SK-N-SH treated with all-trans-retinoic acid at 6 μM for 48 hours (cell line): ENCODE measurements at regions not wholly inside any gene's neighbourhood (a gene's known extent, or its start where the extent isn't known, plus 50 kb on each side); places are given as distances from the start of the nearest gene placed in this dataset.

Experiments
- ATAC-seq: fragments of 200-7000 bp; cut with Tn5 transposase; 3 replicates; pipeline ENCODE4 v1.9.1; 2020; ENCODE audit warnings: mild to moderate bottlenecking, moderate library complexity
- BACH2 ChIP-seq: fragments of 250-450 bp; sonication (Bioruptor Pico); IDR thresholded peaks from 2 replicates; pipeline ENCODE4 v1.9.0; 2021; ENCODE audit warnings: mild to moderate bottlenecking, borderline replicate concordance
- CSDC2 ChIP-seq: fragments of 250-450 bp; sonication (Bioruptor Pico); IDR thresholded peaks from 2 replicates; pipeline ENCODE4 v1.5.0; 2020; ENCODE audit warnings: mild to moderate bottlenecking, moderate library complexity
- ESRRG ChIP-seq: fragments of 250-450 bp; sonication (Bioruptor Pico); IDR thresholded peaks from 2 replicates; pipeline ENCODE4 v1.6.1; 2021; ENCODE audit warnings: mild to moderate bottlenecking
- GLIS3 ChIP-seq: fragments of 250-450 bp; sonication (Bioruptor Pico); IDR thresholded peaks from 2 replicates; pipeline ENCODE4 v1.5.0; 2020; ENCODE audit warnings: mild to moderate bottlenecking, moderate library complexity
- ISL1 ChIP-seq: fragments of 250-450 bp; sonication (Bioruptor Pico); IDR thresholded peaks from 2 replicates; pipeline ENCODE4 v2.1.2; 2022; ENCODE audit warnings: mild to moderate bottlenecking, moderate library complexity
- OSR1 ChIP-seq: fragments of 250-450 bp; sonication (Bioruptor Pico); IDR thresholded peaks from 2 replicates; pipeline ENCODE4 v1.8.0; 2022; ENCODE audit warnings: moderate library complexity, mild to moderate bottlenecking, inconsistent platforms
- RARB ChIP-seq: fragments of 250-450 bp; sonication (Bioruptor Pico); IDR thresholded peaks from 2 replicates; pipeline ENCODE4 v1.8.0; 2021; ENCODE audit warnings: mild to moderate bottlenecking, moderate library complexity
- SNAI2 ChIP-seq: fragments of 250-450 bp; sonication (Bioruptor Pico); IDR thresholded peaks from 2 replicates; pipeline ENCODE4 v1.5.0; 2020; ENCODE audit warnings: mild to moderate bottlenecking, moderate library complexity
- TCF4 ChIP-seq: fragments of 250-450 bp; sonication (Bioruptor Pico); IDR thresholded peaks from 2 replicates; pipeline ENCODE4 v1.8.0; 2021; ENCODE audit warnings: mild to moderate bottlenecking, moderate library complexity, borderline replicate concordance
- ZC3H10 ChIP-seq: fragments of 250-450 bp; sonication (Bioruptor Pico); IDR thresholded peaks from 2 replicates; pipeline ENCODE4 v1.5.1; 2021; ENCODE audit warnings: mild to moderate bottlenecking, moderate library complexity
- ZFP3 ChIP-seq: fragments of 250-450 bp; sonication (Bioruptor Pico); IDR thresholded peaks from 2 replicates; pipeline ENCODE4 v1.5.0; 2020; ENCODE audit warnings: mild to moderate bottlenecking, moderate library complexity
- ZFP30 ChIP-seq: fragments of 450-650 bp; formaldehyde crosslinking; IDR thresholded peaks from 2 replicates; pipeline ENCODE4 v1.5.0; 2022; ENCODE audit warnings: mild to moderate bottlenecking, moderate library complexity
- ZNF565 ChIP-seq: fragments of 450-650 bp; formaldehyde crosslinking; conservative IDR thresholded peaks from 2 replicates; pipeline ENCODE4 v1.5.0; 2020; ENCODE audit warnings: low read depth, mild to moderate bottlenecking, moderate library complexity
- ZNF70 ChIP-seq: fragments of 450-650 bp; formaldehyde crosslinking; IDR thresholded peaks from 2 replicates; pipeline ENCODE4 v1.5.0; 2020; ENCODE audit warnings: mild to moderate bottlenecking, moderate library complexity
- ZNF8 ChIP-seq: fragments of 450-650 bp; formaldehyde crosslinking; IDR thresholded peaks from 2 replicates; pipeline ENCODE4 v1.5.0; 2020; ENCODE audit warnings: mild to moderate bottlenecking, moderate library complexity
- TF ChIP-seq, protein P1 (sequence below): fragments of 250-450 bp; sonication (Bioruptor Pico); IDR thresholded peaks from 2 replicates; pipeline ENCODE4 v1.8.0; 2021; ENCODE audit warnings: low read depth, mild to moderate bottlenecking, moderate library complexity, borderline replicate concordance
- TF ChIP-seq, protein P2 (sequence below): fragments of 250-450 bp; sonication (Bioruptor Pico); IDR thresholded peaks from 2 replicates; pipeline ENCODE4 v1.5.1; 2021; ENCODE audit warnings: mild to moderate bottlenecking, moderate library complexity
- TF ChIP-seq, protein P3 (sequence below): fragments of 250-450 bp; sonication (Bioruptor Pico); IDR thresholded peaks from 2 replicates; pipeline ENCODE4 v1.8.0; 2020; ENCODE audit warnings: mild to moderate bottlenecking, moderate library complexity, borderline replicate concordance
- TF ChIP-seq, protein P4 (sequence below): fragments of 250-450 bp; sonication (Bioruptor Pico); IDR thresholded peaks from 2 replicates; pipeline ENCODE4 v1.5.1; 2020; ENCODE audit warnings: low read depth, mild to moderate bottlenecking, moderate library complexity

DNA sequence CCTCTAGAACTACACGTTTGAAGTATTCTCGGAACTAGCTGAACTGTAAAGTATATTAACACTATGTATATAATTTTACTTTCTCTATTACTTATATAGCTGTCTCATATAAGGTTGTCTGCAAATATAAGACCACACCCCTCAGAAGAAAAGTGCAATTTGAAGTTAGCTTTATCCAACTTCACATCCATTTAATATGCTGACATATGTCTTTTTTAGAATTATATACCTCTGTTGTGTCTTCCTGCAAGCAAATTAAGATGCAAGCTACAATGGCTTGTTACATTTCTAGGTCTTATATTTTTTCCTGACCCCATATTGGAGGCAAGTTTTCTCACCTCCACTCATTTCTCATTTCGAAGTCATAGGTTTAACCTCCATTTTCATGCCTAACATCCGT, 349.0 kb upstream of the AGA start (continued):
- TF ChIP-seq, protein P1, sequence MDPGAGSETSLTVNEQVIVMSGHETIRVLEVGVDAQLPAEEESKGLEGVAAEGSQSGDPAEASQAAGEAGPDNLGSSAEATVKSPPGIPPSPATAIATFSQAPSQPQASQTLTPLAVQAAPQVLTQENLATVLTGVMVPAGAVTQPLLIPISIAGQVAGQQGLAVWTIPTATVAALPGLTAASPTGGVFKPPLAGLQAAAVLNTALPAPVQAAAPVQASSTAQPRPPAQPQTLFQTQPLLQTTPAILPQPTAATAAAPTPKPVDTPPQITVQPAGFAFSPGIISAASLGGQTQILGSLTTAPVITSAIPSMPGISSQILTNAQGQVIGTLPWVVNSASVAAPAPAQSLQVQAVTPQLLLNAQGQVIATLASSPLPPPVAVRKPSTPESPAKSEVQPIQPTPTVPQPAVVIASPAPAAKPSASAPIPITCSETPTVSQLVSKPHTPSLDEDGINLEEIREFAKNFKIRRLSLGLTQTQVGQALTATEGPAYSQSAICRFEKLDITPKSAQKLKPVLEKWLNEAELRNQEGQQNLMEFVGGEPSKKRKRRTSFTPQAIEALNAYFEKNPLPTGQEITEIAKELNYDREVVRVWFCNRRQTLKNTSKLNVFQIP (CRISPR knock-in tag): no peak

DNA sequence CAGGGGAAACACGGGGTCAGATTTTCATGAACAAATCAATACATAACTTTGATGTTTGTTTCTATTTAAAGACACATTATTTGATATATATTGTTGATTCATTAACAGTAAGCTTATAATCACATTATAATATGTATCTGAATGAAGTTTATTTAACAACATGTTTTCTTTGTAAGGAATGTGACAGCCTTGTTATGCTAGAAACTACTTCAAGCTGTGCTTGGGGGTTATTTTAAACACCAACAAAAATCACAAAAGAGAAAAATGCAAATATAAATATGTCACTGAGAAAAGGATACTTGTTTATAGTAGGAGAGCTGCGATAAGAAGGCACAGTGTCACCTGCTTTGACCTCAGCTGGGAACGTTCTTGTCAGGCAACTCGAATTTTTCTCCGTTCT, 354.6 kb upstream of the AGA start:
- TF ChIP-seq GLIS3 (CRISPR knock-in tag) (no peak), CSDC2 (CRISPR knock-in tag) (no peak), ZNF8 (CRISPR knock-in tag) (no peak), RARB (CRISPR knock-in tag) (no peak), ZC3H10 (CRISPR knock-in tag) (no peak), SNAI2 (CRISPR knock-in tag) (no peak), BACH2 (CRISPR knock-in tag) (no peak), TCF4 (CRISPR knock-in tag) (no peak), ZFP30 (CRISPR knock-in tag) (no peak)
- TF ChIP-seq, protein P2, sequence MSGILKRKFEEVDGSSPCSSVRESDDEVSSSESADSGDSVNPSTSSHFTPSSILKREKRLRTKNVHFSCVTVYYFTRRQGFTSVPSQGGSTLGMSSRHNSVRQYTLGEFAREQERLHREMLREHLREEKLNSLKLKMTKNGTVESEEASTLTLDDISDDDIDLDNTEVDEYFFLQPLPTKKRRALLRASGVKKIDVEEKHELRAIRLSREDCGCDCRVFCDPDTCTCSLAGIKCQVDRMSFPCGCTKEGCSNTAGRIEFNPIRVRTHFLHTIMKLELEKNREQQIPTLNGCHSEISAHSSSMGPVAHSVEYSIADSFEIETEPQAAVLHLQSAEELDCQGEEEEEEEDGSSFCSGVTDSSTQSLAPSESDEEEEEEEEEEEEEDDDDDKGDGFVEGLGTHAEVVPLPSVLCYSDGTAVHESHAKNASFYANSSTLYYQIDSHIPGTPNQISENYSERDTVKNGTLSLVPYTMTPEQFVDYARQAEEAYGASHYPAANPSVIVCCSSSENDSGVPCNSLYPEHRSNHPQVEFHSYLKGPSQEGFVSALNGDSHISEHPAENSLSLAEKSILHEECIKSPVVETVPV (CRISPR knock-in tag): no peak
- TF ChIP-seq, protein P3, sequence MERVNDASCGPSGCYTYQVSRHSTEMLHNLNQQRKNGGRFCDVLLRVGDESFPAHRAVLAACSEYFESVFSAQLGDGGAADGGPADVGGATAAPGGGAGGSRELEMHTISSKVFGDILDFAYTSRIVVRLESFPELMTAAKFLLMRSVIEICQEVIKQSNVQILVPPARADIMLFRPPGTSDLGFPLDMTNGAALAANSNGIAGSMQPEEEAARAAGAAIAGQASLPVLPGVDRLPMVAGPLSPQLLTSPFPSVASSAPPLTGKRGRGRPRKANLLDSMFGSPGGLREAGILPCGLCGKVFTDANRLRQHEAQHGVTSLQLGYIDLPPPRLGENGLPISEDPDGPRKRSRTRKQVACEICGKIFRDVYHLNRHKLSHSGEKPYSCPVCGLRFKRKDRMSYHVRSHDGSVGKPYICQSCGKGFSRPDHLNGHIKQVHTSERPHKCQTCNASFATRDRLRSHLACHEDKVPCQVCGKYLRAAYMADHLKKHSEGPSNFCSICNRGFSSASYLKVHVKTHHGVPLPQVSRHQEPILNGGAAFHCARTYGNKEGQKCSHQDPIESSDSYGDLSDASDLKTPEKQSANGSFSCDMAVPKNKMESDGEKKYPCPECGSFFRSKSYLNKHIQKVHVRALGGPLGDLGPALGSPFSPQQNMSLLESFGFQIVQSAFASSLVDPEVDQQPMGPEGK (CRISPR knock-in tag): no peak
- TF ChIP-seq, all 23 proteins: peak for 0
- ATAC-seq: no peak

DNA sequence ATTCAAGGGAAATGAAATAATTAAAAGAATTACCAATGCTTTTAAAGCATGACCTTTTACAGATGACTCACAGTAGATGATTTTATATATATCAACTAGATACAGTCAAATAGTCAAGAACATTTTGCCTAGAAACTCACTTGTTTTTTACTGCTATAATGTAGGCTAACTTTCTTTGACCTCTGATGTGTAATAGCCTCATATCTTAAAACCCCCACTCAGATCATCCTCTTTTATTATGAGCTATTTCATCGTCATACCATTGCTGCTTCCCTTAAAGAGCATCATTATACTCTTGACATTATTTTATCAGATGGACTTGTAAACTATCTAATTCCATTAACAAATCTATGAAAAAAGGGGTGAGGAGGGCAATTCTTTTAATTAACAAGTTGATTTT, 355.9 kb upstream of the AGA start:
- TF ChIP-seq ZFP3 (CRISPR knock-in tag) (no peak), TCF4 (CRISPR knock-in tag) (no peak)
- TF ChIP-seq, protein P1 (CRISPR knock-in tag): no peak
- TF ChIP-seq, all 23 proteins: peak for 0
- ATAC-seq: no peak

DNA sequence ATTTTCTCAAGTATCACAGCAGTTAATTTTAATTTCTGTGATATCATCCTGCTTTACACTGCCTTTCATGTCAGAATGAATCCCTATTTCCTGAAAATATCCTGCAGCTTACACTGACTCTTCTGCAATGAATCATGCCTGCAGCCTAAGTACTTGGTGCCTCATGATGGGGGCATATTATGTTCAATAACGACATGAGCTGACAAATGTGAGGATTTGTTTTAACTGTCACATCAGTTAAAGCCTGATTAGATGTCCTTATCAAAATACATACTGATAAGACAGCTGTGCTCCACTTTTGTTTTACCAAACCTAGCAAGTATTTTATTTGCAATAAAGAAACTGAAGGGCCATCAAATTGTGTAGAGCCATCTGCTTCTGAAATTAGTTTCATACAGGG, 359.9 kb upstream of the AGA start:
- ATAC-seq: no peak
- TF ChIP-seq TCF4 (CRISPR knock-in tag) (no peak), GLIS3 (CRISPR knock-in tag) (no peak)
- TF ChIP-seq, protein P2 (CRISPR knock-in tag): no peak

DNA sequence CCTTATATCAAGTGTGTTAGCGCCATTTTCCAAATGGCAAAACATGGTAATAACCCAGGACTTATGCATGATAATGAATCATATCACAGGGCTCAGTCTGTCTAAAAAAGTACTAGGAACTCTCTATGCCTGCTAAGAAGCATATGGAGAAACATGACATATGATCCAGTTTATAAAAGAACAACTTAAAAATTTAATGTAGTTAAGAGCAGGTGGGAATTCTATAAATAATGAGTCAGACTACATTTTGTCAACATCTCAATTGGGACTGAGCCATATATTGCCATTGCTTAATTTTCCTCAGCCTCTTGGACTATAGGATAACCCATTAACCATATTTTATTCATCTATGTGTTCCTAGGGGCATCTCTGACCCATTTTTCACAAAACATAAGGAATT, 360.4 kb upstream of the AGA start:
- ATAC-seq: no peak
- TF ChIP-seq ZNF70 (no peak), ESRRG (CRISPR knock-in tag) (no peak), ZNF565 (CRISPR knock-in tag) (no peak), ZFP3 (CRISPR knock-in tag) (no peak), OSR1 (CRISPR knock-in tag) (no peak), ZFP30 (CRISPR knock-in tag) (no peak), ISL1 (no peak), GLIS3 (CRISPR knock-in tag) (no peak), TCF4 (CRISPR knock-in tag) (no peak), RARB (CRISPR knock-in tag) (no peak)
- TF ChIP-seq, protein P4, sequence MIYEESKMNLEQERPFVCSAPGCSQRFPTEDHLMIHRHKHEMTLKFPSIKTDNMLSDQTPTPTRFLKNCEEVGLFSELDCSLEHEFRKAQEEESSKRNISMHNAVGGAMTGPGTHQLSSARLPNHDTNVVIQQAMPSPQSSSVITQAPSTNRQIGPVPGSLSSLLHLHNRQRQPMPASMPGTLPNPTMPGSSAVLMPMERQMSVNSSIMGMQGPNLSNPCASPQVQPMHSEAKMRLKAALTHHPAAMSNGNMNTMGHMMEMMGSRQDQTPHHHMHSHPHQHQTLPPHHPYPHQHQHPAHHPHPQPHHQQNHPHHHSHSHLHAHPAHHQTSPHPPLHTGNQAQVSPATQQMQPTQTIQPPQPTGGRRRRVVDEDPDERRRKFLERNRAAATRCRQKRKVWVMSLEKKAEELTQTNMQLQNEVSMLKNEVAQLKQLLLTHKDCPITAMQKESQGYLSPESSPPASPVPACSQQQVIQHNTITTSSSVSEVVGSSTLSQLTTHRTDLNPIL (CRISPR knock-in tag): no peak
- TF ChIP-seq, protein P3 (CRISPR knock-in tag): no peak
- TF ChIP-seq, protein P2 (CRISPR knock-in tag): no peak
